ENCODE measurements at regions not wholly inside any gene's neighbourhood (a gene's known extent, or its start where the extent isn't known, plus 50 kb on each side); places are given as distances from the start of the nearest gene placed in this dataset.

DNA sequence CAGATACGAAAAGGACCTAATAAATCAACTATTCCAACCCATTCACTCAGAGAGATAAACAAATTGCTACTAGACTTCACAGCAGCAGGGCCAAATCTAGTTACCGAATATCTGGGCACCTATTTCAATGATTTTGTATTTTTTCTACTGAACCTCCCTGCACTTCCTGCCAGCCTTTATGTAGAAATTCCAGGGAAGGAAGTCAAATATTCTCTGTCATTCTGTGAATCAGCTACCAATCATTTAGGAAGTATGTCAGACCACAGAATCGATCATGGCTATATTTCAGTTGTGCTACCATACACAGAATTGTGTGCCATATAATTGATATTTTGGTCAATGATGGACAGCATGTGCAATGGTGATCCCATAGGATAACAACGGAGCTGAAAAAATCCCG is 109.6 kb upstream of the SPOPL start:
- Histone ChIP-seq H3K4me1 (no peaks in the 10 kb centered on the region), H3K27ac (no peak overlapping the region), H3K4me3 (no peak overlapping the region), H3K9me3 (no peaks in the 10 kb centered on the region), H3K36me3 (no peaks in the 10 kb centered on the region), H3K27me3 (no peaks in the 10 kb centered on the region)
- ATAC-seq = no peak
- DNase-seq = no peak
- intact Hi-C loops (cut with DNase I) = no loop called here
- TF ChIP-seq, protein P1, sequence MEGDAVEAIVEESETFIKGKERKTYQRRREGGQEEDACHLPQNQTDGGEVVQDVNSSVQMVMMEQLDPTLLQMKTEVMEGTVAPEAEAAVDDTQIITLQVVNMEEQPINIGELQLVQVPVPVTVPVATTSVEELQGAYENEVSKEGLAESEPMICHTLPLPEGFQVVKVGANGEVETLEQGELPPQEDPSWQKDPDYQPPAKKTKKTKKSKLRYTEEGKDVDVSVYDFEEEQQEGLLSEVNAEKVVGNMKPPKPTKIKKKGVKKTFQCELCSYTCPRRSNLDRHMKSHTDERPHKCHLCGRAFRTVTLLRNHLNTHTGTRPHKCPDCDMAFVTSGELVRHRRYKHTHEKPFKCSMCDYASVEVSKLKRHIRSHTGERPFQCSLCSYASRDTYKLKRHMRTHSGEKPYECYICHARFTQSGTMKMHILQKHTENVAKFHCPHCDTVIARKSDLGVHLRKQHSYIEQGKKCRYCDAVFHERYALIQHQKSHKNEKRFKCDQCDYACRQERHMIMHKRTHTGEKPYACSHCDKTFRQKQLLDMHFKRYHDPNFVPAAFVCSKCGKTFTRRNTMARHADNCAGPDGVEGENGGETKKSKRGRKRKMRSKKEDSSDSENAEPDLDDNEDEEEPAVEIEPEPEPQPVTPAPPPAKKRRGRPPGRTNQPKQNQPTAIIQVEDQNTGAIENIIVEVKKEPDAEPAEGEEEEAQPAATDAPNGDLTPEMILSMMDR (IDR thresholded peaks at IDR 0.05) = no peak

DNA sequence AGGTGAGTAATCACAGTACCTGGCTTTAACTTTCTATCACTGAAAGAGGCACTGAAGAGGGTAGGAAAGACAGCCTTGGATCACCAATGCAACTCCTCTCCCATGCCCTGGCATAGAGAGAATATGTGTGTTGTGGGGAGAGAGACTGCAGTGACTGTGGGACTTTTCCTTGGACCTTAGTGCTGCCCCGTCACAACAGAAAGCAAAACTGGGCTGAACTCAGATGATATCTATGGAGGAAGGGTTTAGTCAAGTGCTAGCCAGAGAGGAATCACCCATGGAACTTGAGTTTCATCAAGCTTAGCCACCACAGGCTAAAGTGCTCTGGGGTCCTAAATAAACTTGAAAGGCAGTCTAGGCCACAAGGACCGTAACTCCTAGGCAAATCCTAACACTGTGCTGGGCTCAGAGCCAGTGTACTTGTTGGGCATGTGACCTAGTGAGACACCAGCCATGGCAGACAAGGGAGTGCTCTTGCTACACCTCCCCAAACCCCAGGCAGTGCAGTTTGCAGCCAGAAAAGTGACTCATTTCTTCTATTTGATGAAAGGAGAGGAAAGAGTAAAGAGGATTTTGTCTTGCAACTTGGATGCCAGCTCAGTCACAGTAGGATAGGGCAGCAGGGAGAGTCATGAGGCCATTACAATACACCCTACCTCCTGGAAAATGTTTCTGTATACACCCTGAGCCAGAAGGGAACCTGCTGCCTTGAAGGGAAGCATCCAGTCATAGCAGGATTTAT is 105.8 kb upstream of the SPOPL start:
- H3K27me3 ChIP-seq = no peaks in the 10 kb centered on the region
- DNase-seq (no peak), ATAC-seq (peak; percentile 70)
- TF ChIP-seq, protein P1 (IDR thresholded peaks at IDR 0.05) = no peak
- H3K27ac ChIP-seq = no peak overlapping the region
- peaks cover 0 to 2% of the 10 kb centered on the region in 2 donors for H3K9me3 ChIP-seq
- H3K4me1 ChIP-seq = no peaks in the 10 kb centered on the region
- intact Hi-C loops (cut with DNase I) = no loop called here
- H3K36me3 ChIP-seq = no peaks in the 10 kb centered on the region
- H3K4me3 ChIP-seq = no peak overlapping the region

DNA sequence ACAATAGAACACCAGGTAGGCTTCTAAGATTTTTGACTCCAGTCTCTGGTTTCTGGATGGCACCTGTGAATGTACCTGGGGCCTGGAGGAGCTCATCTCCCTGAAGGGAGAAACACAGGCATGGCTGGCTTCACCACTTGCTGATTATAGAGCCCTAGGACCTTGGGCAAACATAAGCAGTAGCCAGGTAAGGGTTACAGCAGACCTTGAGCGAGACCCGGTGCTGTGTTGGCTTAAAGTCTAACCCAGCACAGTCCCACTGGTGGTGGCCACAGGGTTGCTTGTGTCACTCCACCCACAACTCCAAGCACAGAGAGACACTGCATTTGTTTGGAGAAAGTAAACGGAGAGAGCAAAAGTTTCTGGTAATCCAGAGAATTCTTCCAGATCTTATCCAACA is 104.7 kb upstream of the SPOPL start:
- intact Hi-C loops (cut with DNase I) = no loop called here
- H3K9me3 ChIP-seq = peaks cover 0 to 13% of the 10 kb centered on the region in 2 donors
- H3K4me3 ChIP-seq = no peak overlapping the region
- no peak overlapping the region for H3K27ac ChIP-seq
- H3K27me3 ChIP-seq = no peaks in the 10 kb centered on the region
- DNase-seq (no peak), ATAC-seq (no peak)
- no peaks in the 10 kb centered on the region for H3K36me3 ChIP-seq
- H3K4me1 ChIP-seq = no peaks in the 10 kb centered on the region
- TF ChIP-seq, protein P1 (IDR thresholded peaks at IDR 0.05) = no peak

DNA sequence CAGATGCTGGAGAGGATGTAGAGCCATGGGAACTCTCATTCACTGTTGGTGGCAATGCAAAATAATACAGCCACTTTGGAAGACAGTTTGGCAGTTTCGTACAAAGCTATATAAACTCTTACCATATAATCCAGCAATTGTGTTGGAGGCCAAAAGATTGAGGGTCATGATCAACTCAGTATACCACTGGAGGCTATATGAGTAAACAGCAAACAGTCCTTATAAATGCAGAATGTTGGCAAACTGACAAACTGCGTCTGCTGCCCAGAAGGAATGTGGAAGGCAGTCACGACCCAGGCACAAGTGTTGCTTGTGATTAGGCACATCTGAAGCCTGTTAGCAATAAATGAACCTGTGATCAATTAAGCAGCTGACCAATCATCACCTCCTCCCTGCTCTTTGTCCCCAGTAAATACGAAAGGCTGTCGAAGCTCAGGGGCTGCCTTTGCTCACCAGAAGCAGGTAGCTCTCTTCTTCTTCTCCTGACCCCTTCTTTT is 98.1 kb upstream of the SPOPL start:
- no peak for DNase-seq
- Histone ChIP-seq H3K27me3 (no peaks in the 10 kb centered on the region), H3K9me3 (peaks cover 0 to 13% of the 10 kb centered on the region in 2 donors), H3K4me3 (no peak overlapping the region), H3K27ac (no peak overlapping the region), H3K36me3 (no peaks in the 10 kb centered on the region), H3K4me1 (no peaks in the 10 kb centered on the region)
- intact Hi-C loops (cut with DNase I) = no loop called here
- ATAC-seq = no peak
- TF ChIP-seq, protein P1 (IDR thresholded peaks at IDR 0.05) = no peak

DNA sequence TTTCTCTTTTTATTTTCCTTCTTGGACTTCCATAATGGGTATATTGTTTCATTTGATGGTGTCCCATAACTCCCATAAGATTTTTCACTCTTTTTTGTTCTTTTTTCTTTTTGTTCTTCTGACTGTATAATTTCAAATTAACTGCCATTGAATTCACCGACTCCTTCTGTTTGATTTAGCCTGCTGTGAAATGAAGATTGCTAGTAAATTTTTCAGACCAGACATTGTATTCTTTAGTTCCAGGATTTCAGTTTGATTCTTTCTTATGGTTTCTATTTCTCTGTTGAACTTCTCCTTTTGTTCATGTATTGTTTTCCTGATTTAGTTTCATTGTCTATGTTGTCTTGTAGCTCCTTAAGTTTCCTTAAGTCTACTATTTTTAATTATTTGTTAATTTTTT is 87.6 kb upstream of the SPOPL start:
- ATAC-seq = no peak
- Histone ChIP-seq H3K36me3 (no peaks in the 10 kb centered on the region), H3K27me3 (no peaks in the 10 kb centered on the region), H3K27ac (no peak overlapping the region), H3K9me3 (peaks cover 0 to 33% of the 10 kb centered on the region in 2 donors), H3K4me1 (no peaks in the 10 kb centered on the region), H3K4me3 (no peak overlapping the region)
- intact Hi-C loops (cut with DNase I) = no loop called here
- no peak for DNase-seq
- TF ChIP-seq, protein P1 (IDR thresholded peaks at IDR 0.05) = no peak

All from left lung (tissue), 4 donors.